ENCODE measurements at regions not wholly inside any gene's neighbourhood (a gene's known extent, or its start where the extent isn't known, plus 50 kb on each side); places are given as distances from the start of the nearest gene placed in this dataset.
"Not testable (repeated sequence)": the region's sequence is repeated elsewhere in the genome, so short reads cannot be mapped to it uniquely, and the experiment has no call there.

DNA sequence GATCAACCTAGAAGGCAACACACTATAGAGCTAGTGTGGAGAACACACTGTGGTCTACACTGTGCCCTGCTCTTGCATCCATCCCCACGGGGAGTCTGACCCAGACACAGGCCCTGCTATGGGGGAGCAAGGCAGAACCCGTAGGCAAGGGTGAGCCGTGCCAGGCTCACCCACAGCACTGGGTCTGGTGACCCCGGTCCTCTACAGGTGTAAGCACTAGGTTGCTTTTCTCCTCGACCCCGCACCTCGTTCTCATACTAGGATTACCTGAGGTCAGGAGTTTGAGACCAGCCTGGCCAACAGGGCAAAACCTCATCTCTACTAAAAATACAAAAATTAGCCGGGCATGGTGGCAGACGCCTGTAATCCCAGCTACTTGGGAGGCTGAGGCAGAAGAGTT lies 286.0 kb downstream of the GOLGA6L6 start:
- H3K27me3 ChIP-seq (ENCODE audit: insufficient read depth, low read length, poor library complexity); H3K27ac ChIP-seq (ENCODE audit: low read depth, low read length); H3K4me2 ChIP-seq (ENCODE audit: low read length); H3K4me3 ChIP-seq (ENCODE audit: low read length); H3K9ac ChIP-seq (ENCODE audit: low read length); H3K79me2 ChIP-seq (ENCODE audit: control insufficient read depth, insufficient read depth, low read length); H3K4ac ChIP-seq (ENCODE audit: low read depth, low read length); H4K8ac ChIP-seq (ENCODE audit: low read depth, low read length); H3K36me3 ChIP-seq (ENCODE audit: control insufficient read depth, insufficient read depth, low read length); H3K23ac ChIP-seq (ENCODE audit: low read length); H4K5ac ChIP-seq (ENCODE audit: low read length); H2BK15ac ChIP-seq (replicated peaks; ENCODE audit: low read depth); H3K18ac ChIP-seq (ENCODE audit: low read length); H3K79me1 ChIP-seq (ENCODE audit: low read length); H2BK120ac ChIP-seq (ENCODE audit: low read depth, low read length); H3K56ac ChIP-seq (ENCODE audit: low read length); H3K4me1 ChIP-seq (ENCODE audit: control insufficient read depth, low read depth, low read length); DNase-seq; H2AK5ac ChIP-seq (ENCODE audit: low read length); H2BK5ac ChIP-seq (ENCODE audit: low read length): not testable (repeated sequence)
- WGBS (ENCODE audit: extremely low coverage, insufficient coverage, low lambda C conversion rate) = no CpG with 5 or more reads among the region's 9 CpGs

DNA sequence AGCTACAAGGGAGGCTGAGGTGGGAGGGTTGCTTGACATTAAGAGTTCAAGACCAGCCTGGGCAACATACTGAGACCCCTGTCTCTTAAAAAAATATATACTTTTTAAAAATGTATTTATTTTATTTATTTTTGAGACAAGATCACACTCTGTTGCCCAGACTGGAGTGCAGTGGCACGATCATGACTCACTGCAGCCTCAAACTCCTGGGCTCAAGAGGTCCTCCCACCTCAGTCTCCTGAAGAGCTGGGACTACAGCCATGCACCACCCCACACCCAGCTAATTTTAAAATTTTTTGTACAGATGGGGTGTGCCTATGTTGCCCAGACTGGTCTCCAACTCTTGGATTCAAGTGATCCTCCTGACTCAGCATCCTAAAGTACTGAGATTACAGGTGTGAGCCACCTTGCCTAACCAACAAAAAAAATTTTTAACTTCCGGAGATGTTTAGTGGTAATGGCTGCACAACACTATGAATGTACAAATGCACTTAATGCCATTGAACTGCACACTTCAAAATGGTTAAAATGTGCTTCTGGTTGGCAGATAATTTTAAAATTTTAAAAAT lies 288.5 kb downstream of the GOLGA6L6 start:
- DNase-seq; H3K4me2 ChIP-seq (ENCODE audit: low read length); H3K79me1 ChIP-seq (ENCODE audit: low read length); H3K4ac ChIP-seq (ENCODE audit: low read depth, low read length); H3K18ac ChIP-seq (ENCODE audit: low read length); H3K4me1 ChIP-seq (ENCODE audit: control insufficient read depth, low read depth, low read length); H3K79me2 ChIP-seq (ENCODE audit: control insufficient read depth, insufficient read depth, low read length); H4K5ac ChIP-seq (ENCODE audit: low read length); H3K23ac ChIP-seq (ENCODE audit: low read length); H2BK5ac ChIP-seq (ENCODE audit: low read length); H2AK5ac ChIP-seq (ENCODE audit: low read length); H2BK120ac ChIP-seq (ENCODE audit: low read depth, low read length); H3K9ac ChIP-seq (ENCODE audit: low read length); H3K36me3 ChIP-seq (ENCODE audit: control insufficient read depth, insufficient read depth, low read length); H2BK15ac ChIP-seq (replicated peaks; ENCODE audit: low read depth); H3K56ac ChIP-seq (ENCODE audit: low read length); H3K4me3 ChIP-seq (ENCODE audit: low read length); H4K8ac ChIP-seq (ENCODE audit: low read depth, low read length); H3K27me3 ChIP-seq (ENCODE audit: insufficient read depth, low read length, poor library complexity); H3K27ac ChIP-seq (ENCODE audit: low read depth, low read length): not testable (repeated sequence)
- WGBS (ENCODE audit: extremely low coverage, insufficient coverage, low lambda C conversion rate) = no CpG with 5 or more reads among the region's 2 CpGs

DNA sequence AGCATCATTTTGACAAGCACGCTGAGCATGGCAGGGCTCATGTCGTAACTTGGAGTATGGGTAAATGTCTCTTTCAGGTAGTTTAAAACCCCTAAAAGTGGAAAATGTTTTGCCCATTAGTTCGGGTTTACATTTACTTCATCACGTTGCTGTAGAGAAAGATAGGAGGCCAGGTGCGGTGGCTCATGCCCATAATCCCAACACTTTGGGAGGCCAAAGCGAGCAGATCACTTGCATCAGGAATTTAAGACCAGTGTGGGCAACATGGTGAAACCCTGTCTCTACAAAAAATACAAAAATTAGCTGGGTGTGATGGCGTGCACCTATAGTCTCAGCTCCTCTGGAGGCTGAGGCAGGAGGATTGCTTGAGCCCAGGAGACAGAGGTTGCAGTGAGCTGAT lies 289.6 kb downstream of the GOLGA6L6 start:
- H3K36me3 ChIP-seq (ENCODE audit: control insufficient read depth, insufficient read depth, low read length); H2BK5ac ChIP-seq (ENCODE audit: low read length); DNase-seq; H4K5ac ChIP-seq (ENCODE audit: low read length); H3K4me2 ChIP-seq (ENCODE audit: low read length); H3K4me3 ChIP-seq (ENCODE audit: low read length); H2AK5ac ChIP-seq (ENCODE audit: low read length); H3K79me1 ChIP-seq (ENCODE audit: low read length); H3K18ac ChIP-seq (ENCODE audit: low read length); H3K9ac ChIP-seq (ENCODE audit: low read length); H3K27ac ChIP-seq (ENCODE audit: low read depth, low read length); H3K27me3 ChIP-seq (ENCODE audit: insufficient read depth, low read length, poor library complexity); H3K4me1 ChIP-seq (ENCODE audit: control insufficient read depth, low read depth, low read length); H3K79me2 ChIP-seq (ENCODE audit: control insufficient read depth, insufficient read depth, low read length); H3K4ac ChIP-seq (ENCODE audit: low read depth, low read length); H4K8ac ChIP-seq (ENCODE audit: low read depth, low read length); H3K23ac ChIP-seq (ENCODE audit: low read length); H3K56ac ChIP-seq (ENCODE audit: low read length); H2BK120ac ChIP-seq (ENCODE audit: low read depth, low read length); H2BK15ac ChIP-seq (replicated peaks; ENCODE audit: low read depth): not testable (repeated sequence)
- no CpG with 5 or more reads among the region's 7 CpGs for WGBS (ENCODE audit: extremely low coverage, insufficient coverage, low lambda C conversion rate)

DNA sequence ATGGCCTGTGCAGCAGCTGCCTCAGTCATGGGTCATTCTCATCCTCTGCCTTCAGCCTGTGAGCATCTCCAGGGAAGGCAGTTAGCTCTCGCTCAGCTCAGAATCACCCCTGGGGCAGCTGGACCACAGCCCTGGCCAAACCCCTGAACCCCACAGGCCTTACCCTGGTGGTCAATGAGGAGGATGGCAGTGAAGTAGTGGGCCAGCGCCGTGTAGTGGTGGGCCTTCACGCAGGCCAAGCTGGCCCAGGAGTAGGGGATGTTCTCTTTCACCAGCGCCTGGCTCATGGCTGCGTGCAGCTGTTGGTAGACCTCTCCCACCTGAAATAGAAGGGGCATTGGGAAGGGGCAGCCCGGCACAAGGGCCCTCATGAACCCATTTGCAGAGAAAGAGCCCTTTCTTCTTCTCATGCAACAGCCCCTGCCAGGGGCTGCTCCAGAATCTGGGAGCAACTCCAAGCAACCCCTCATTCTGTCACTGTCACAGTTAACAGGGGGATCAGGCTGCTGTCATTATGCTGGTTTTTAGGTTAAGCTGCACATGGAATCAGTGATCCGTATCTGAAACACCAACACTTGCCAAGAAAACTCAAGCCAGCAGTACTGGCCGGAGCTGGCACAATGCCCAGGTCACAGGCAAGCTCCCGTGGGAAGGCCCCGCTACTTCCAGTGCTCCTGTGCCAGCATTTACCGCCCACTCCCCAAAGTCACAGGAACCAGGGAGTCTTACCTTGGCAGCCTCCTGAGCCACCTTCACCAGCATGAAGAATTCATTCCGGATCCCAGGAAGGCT lies 290.2 kb downstream of the GOLGA6L6 start:
- H3K36me3 ChIP-seq (ENCODE audit: control insufficient read depth, insufficient read depth, low read length); H3K23ac ChIP-seq (ENCODE audit: low read length); H3K4ac ChIP-seq (ENCODE audit: low read depth, low read length); H3K56ac ChIP-seq (ENCODE audit: low read length); DNase-seq; H3K4me3 ChIP-seq (ENCODE audit: low read length); H3K9ac ChIP-seq (ENCODE audit: low read length); H3K79me2 ChIP-seq (ENCODE audit: control insufficient read depth, insufficient read depth, low read length); H3K79me1 ChIP-seq (ENCODE audit: low read length); H3K27me3 ChIP-seq (ENCODE audit: insufficient read depth, low read length, poor library complexity); H4K5ac ChIP-seq (ENCODE audit: low read length); H3K4me1 ChIP-seq (ENCODE audit: control insufficient read depth, low read depth, low read length); H3K4me2 ChIP-seq (ENCODE audit: low read length); H2BK15ac ChIP-seq (replicated peaks; ENCODE audit: low read depth); H2BK5ac ChIP-seq (ENCODE audit: low read length); H3K27ac ChIP-seq (ENCODE audit: low read depth, low read length); H2AK5ac ChIP-seq (ENCODE audit: low read length); H2BK120ac ChIP-seq (ENCODE audit: low read depth, low read length); H3K18ac ChIP-seq (ENCODE audit: low read length); H4K8ac ChIP-seq (ENCODE audit: low read depth, low read length): not testable (repeated sequence)
- no CpG with 5 or more reads among the region's 13 CpGs for WGBS (ENCODE audit: extremely low coverage, insufficient coverage, low lambda C conversion rate)

DNA sequence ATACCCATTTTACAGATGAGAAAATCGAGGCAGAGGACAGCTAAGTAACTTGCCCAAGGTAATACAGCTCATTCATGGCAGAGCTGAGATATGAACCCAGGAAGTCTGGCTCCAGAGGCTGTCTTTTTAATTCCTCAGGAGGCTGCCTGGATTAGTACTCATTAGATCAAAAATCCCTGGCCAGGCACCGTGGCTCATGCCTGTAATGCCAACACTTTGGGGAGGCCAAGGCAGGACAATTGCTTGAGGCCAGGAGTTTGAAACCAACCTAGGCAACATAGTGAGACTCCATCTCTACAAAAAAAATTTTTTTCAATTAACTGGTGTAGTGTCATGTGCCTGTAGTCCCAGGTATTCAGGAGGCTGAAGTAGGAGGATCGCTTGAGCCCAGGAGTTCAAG lies 291.4 kb downstream of the GOLGA6L6 start:
- H3K27ac ChIP-seq (ENCODE audit: low read depth, low read length); H3K4ac ChIP-seq (ENCODE audit: low read depth, low read length); H3K4me3 ChIP-seq (ENCODE audit: low read length); H3K36me3 ChIP-seq (ENCODE audit: control insufficient read depth, insufficient read depth, low read length); H3K23ac ChIP-seq (ENCODE audit: low read length); H3K4me1 ChIP-seq (ENCODE audit: control insufficient read depth, low read depth, low read length); H3K79me1 ChIP-seq (ENCODE audit: low read length); H3K9ac ChIP-seq (ENCODE audit: low read length); H2BK5ac ChIP-seq (ENCODE audit: low read length); H2BK120ac ChIP-seq (ENCODE audit: low read depth, low read length); H3K79me2 ChIP-seq (ENCODE audit: control insufficient read depth, insufficient read depth, low read length); H2AK5ac ChIP-seq (ENCODE audit: low read length); H3K56ac ChIP-seq (ENCODE audit: low read length); H3K27me3 ChIP-seq (ENCODE audit: insufficient read depth, low read length, poor library complexity); H4K8ac ChIP-seq (ENCODE audit: low read depth, low read length); H3K18ac ChIP-seq (ENCODE audit: low read length); DNase-seq; H2BK15ac ChIP-seq (replicated peaks; ENCODE audit: low read depth); H4K5ac ChIP-seq (ENCODE audit: low read length); H3K4me2 ChIP-seq (ENCODE audit: low read length): not testable (repeated sequence)
- WGBS (ENCODE audit: extremely low coverage, insufficient coverage, low lambda C conversion rate) = no CpG with 5 or more reads among the region's 3 CpGs

- no CpG with 5 or more reads among the region's 2 CpGs for WGBS (ENCODE audit: extremely low coverage, insufficient coverage, low lambda C conversion rate)
- H3K27ac ChIP-seq (ENCODE audit: low read depth, low read length); H3K4me1 ChIP-seq (ENCODE audit: control insufficient read depth, low read depth, low read length); H4K8ac ChIP-seq (ENCODE audit: low read depth, low read length); H3K18ac ChIP-seq (ENCODE audit: low read length); H3K56ac ChIP-seq (ENCODE audit: low read length); H3K4me3 ChIP-seq (ENCODE audit: low read length); H3K23ac ChIP-seq (ENCODE audit: low read length); H3K27me3 ChIP-seq (ENCODE audit: insufficient read depth, low read length, poor library complexity); H2BK120ac ChIP-seq (ENCODE audit: low read depth, low read length); H3K79me1 ChIP-seq (ENCODE audit: low read length); H3K9ac ChIP-seq (ENCODE audit: low read length); H2AK5ac ChIP-seq (ENCODE audit: low read length); H4K5ac ChIP-seq (ENCODE audit: low read length); H3K4ac ChIP-seq (ENCODE audit: low read depth, low read length); H2BK15ac ChIP-seq (replicated peaks; ENCODE audit: low read depth); H3K79me2 ChIP-seq (ENCODE audit: control insufficient read depth, insufficient read depth, low read length); H3K36me3 ChIP-seq (ENCODE audit: control insufficient read depth, insufficient read depth, low read length); DNase-seq; H2BK5ac ChIP-seq (ENCODE audit: low read length); H3K4me2 ChIP-seq (ENCODE audit: low read length): not testable (repeated sequence)
These were observed 292.0 kb downstream of the GOLGA6L6 start for GRCh38 chr15:20249677-20249970.

Data from mesendoderm (in vitro differentiated cells).